Mesendoderm (in vitro differentiated cells): ENCODE measurements at regions not wholly inside any gene's neighbourhood (a gene's known extent, or its start where the extent isn't known, plus 50 kb on each side); places are given as distances from the start of the nearest gene placed in this dataset.

Source experiments
- DNase-seq: peaks from one replicate; pipeline ENCODE4 v3.0.0; 2013
- H2AK5ac ChIP-seq: 2 replicates; pipeline ENCODE4 v1.6.1; 2013; ENCODE audit warnings: low read length, inconsistent platforms
- H2BK120ac ChIP-seq: 2 replicates; pipeline ENCODE4 v1.6.1; 2013; ENCODE audit warnings: low read depth, mild to moderate bottlenecking, low read length, moderate library complexity, mixed read lengths
- H2BK15ac ChIP-seq: replicated peaks from 2 replicates; pipeline ENCODE4 v1.6.1; 2013; ENCODE audit warnings: low read depth, mild to moderate bottlenecking, moderate library complexity
- H2BK5ac ChIP-seq: 2 replicates; pipeline ENCODE4 v1.6.1; 2013; ENCODE audit warnings: low read length, inconsistent platforms
- H3K18ac ChIP-seq: 2 replicates; pipeline ENCODE4 v1.6.1; 2013; ENCODE audit warnings: mild to moderate bottlenecking, low read length, mixed read lengths
- H3K23ac ChIP-seq: one replicate; pipeline ENCODE4 v1.6.1; 2013; ENCODE audit warnings: low read length
- H3K27ac ChIP-seq: 2 replicates; pipeline ENCODE4 v1.5.1; 2013; ENCODE audit warnings: low read depth, mild to moderate bottlenecking, inconsistent platforms, low read length, moderate library complexity
- H3K27me3 ChIP-seq: 2 replicates; pipeline ENCODE4 v1.6.1; 2013; ENCODE audit warnings: low read length, control low read depth, mild to moderate bottlenecking, inconsistent platforms; ENCODE audit not compliant: insufficient read depth, poor library complexity
- H3K36me3 ChIP-seq: 2 replicates; pipeline ENCODE4 v1.6.1; 2013; ENCODE audit warnings: low read length, inconsistent platforms; ENCODE audit not compliant: control insufficient read depth, insufficient read depth
- H3K4ac ChIP-seq: one replicate; pipeline ENCODE4 v1.6.1; 2013; ENCODE audit warnings: low read depth, mild to moderate bottlenecking, low read length, moderate library complexity
- H3K4me1 ChIP-seq: 2 replicates; pipeline ENCODE4 v1.6.1; 2013; ENCODE audit warnings: low read depth, low read length, inconsistent platforms; ENCODE audit not compliant: control insufficient read depth
- H3K4me2 ChIP-seq: 2 replicates; pipeline ENCODE4 v1.6.1; 2013; ENCODE audit warnings: low read length
- H3K4me3 ChIP-seq: 2 replicates; pipeline ENCODE4 v1.5.1; 2013; ENCODE audit warnings: mild to moderate bottlenecking, low read length
- H3K56ac ChIP-seq: one replicate; pipeline ENCODE4 v1.6.1; 2013; ENCODE audit warnings: low read length
- H3K79me1 ChIP-seq: 2 replicates; pipeline ENCODE4 v1.6.1; 2013; ENCODE audit warnings: low read length, inconsistent platforms
- H3K79me2 ChIP-seq: 2 replicates; pipeline ENCODE4 v1.6.1; 2013; ENCODE audit warnings: mild to moderate bottlenecking, low read length; ENCODE audit not compliant: control insufficient read depth, insufficient read depth
- H3K9ac ChIP-seq: 2 replicates; pipeline ENCODE4 v1.6.1; 2013; ENCODE audit warnings: low read length, inconsistent platforms
- H4K5ac ChIP-seq: one replicate; pipeline ENCODE4 v1.6.1; 2013; ENCODE audit warnings: low read length
- H4K8ac ChIP-seq: one replicate; pipeline ENCODE4 v1.6.1; 2013; ENCODE audit warnings: low read depth, mild to moderate bottlenecking, control low read depth, low read length, moderate library complexity
- WGBS: extraction: QIAGEN DNeasy Blood & Tissue Kit; methylation state at CpG from one replicate; pipeline ENCODE4 v1.1.7; 2013; ENCODE audit warnings: low lambda C conversion rate, missing lambda C conversion rate; ENCODE audit not compliant: insufficient coverage; ENCODE audit errors: extremely low coverage; 5-methylcytosine and 5-hydroxymethylcytosine counted together

DNA sequence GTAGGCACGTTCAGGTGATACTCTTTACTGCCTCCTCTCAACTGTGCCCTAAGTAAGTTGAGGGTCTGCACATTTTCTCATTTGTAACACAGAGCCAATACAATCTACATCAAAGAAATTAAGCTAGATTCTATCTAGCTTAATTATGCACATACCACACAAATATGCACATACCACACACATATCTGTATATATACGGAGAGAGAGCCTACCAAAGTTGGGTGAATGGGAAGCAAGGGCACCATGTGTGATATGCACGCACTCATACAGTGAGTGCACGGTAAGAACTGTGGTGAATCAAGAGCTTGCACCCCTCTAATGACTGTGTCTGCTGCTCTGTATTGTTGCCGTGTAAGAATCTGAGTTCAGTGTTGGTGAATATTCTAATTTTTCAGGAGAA, 314.9 kb downstream of the ZNF326 start:
- Histone ChIP-seq H2AK5ac (no peak overlapping the region), H2BK15ac (no peak overlapping the region), H4K8ac (no peak overlapping the region), H3K4ac (no peak overlapping the region), H3K27me3 (no peaks in the 10 kb centered on the region), H3K4me2 (no peak overlapping the region), H2BK5ac (no peak overlapping the region), H3K4me1 (no peaks in the 10 kb centered on the region), H3K27ac (no peak overlapping the region), H3K4me3 (no peak overlapping the region), H3K23ac (no peak overlapping the region), H2BK120ac (no peak overlapping the region), H3K18ac (no peak overlapping the region), H4K5ac (no peak overlapping the region), H3K56ac (no peak overlapping the region), H3K36me3 (no peaks in the 10 kb centered on the region), H3K9ac (no peak overlapping the region), H3K79me1 (no peaks in the 10 kb centered on the region), H3K79me2 (no peaks in the 10 kb centered on the region)
- no peak for DNase-seq
- WGBS, result no CpG with 5 or more reads among the region's 5 CpGs

DNA sequence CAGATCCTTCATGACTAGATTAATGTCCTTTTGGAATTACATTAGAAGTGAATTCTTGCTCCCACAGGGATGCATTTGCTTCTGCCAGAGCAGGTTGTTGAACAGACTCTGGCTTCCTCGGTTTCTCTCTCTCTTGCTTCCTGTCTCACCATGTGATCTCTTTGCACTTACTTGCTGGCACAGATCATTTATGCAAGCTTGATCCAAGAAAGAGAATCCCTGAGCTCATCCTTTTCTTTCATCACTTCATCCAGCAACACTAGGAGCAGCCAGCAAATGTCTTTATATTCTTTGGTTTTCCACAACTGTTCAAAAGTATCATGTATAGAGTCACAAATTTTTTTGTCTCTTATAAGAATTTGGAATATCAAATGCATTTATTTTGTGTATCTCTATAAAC, 313.5 kb downstream of the ZNF326 start:
- no peaks in the 10 kb centered on the region for H3K4me1 ChIP-seq
- no peak for DNase-seq

DNA sequence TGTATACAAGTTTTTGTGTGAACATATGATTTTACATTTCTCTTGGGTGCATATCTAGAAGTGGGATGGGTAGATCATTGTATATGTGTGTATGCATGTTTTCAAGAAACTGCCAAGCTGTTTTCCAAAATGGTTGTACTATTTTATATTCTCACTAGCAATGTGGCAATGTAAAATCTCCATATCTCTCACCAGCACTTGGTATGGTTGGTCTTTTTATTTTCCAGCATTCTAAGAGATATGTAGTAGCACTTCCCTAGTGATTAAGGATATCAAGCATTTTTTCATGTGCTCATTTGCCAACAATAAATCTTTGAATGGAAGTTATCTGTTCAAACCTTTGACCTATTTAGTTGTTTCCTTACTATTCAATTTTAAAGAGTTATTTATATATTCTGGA, 310.7 kb downstream of the ZNF326 start:
- Histone ChIP-seq H3K56ac (no peak overlapping the region), H2BK120ac (no peak overlapping the region), H3K4me1 (no peaks in the 10 kb centered on the region), H3K4ac (no peak overlapping the region), H3K36me3 (no peaks in the 10 kb centered on the region), H4K8ac (no peak overlapping the region), H2BK5ac (no peak overlapping the region), H3K27ac (no peak overlapping the region), H3K4me3 (no peak overlapping the region), H3K79me1 (no peaks in the 10 kb centered on the region), H4K5ac (no peak overlapping the region), H3K9ac (no peak overlapping the region), H3K23ac (no peak overlapping the region), H3K18ac (no peak overlapping the region), H2AK5ac (no peak overlapping the region), H3K79me2 (no peaks in the 10 kb centered on the region), H3K4me2 (no peak overlapping the region), H3K27me3 (no peaks in the 10 kb centered on the region), H2BK15ac (no peak overlapping the region)
- no peak for DNase-seq

More for the DNA sequence above, 313.5 kb downstream of the ZNF326 start:
- no peaks in the 10 kb centered on the region for H3K36me3 ChIP-seq
- H4K8ac ChIP-seq, result no peak overlapping the region
- no peak overlapping the region for H3K4ac ChIP-seq
- H3K9ac ChIP-seq, result no peak overlapping the region
- H2BK120ac ChIP-seq, result no peak overlapping the region
- no peak overlapping the region for H3K27ac ChIP-seq
- no CpG with 5 or more reads among the region's 1 CpG for WGBS
- H3K18ac ChIP-seq, result no peak overlapping the region
- no peaks in the 10 kb centered on the region for H3K79me1 ChIP-seq
- no peak overlapping the region for H3K23ac ChIP-seq
- H2BK15ac ChIP-seq, result no peak overlapping the region
- H3K56ac ChIP-seq, result no peak overlapping the region
- no peaks in the 10 kb centered on the region for H3K27me3 ChIP-seq
- H3K4me3 ChIP-seq, result no peak overlapping the region
- no peak overlapping the region for H4K5ac ChIP-seq
- H2BK5ac ChIP-seq, result no peak overlapping the region
- no peak overlapping the region for H2AK5ac ChIP-seq
- H3K4me2 ChIP-seq, result no peak overlapping the region
- H3K79me2 ChIP-seq, result no peaks in the 10 kb centered on the region

- no peak overlapping the region for H2BK120ac ChIP-seq
- no peak overlapping the region for H3K9ac ChIP-seq
- H3K18ac ChIP-seq, result no peak overlapping the region
- H3K27ac ChIP-seq, result no peak overlapping the region
- no peak for DNase-seq
- no peak overlapping the region for H3K4me2 ChIP-seq
- no peaks in the 10 kb centered on the region for H3K4me1 ChIP-seq
- H3K79me2 ChIP-seq, result no peaks in the 10 kb centered on the region
- no peak overlapping the region for H2BK5ac ChIP-seq
- no peak overlapping the region for H2BK15ac ChIP-seq
- H3K4me3 ChIP-seq, result no peak overlapping the region
- H2AK5ac ChIP-seq, result no peak overlapping the region
- no CpG with 5 or more reads among the region's 5 CpGs for WGBS
- no peak overlapping the region for H4K8ac ChIP-seq
- H3K23ac ChIP-seq, result no peak overlapping the region
- H4K5ac ChIP-seq, result no peak overlapping the region
- H3K36me3 ChIP-seq, result no peaks in the 10 kb centered on the region
- H3K27me3 ChIP-seq, result no peaks in the 10 kb centered on the region
- no peak overlapping the region for H3K4ac ChIP-seq
- H3K56ac ChIP-seq, result no peak overlapping the region
- H3K79me1 ChIP-seq, result no peaks in the 10 kb centered on the region
Measured at GRCh38 chr1:90296327-90296726, 301.4 kb downstream of the ZNF326 start.

- Histone ChIP-seq H3K9ac (no peak overlapping the region), H3K36me3 (no peaks in the 10 kb centered on the region), H3K18ac (no peak overlapping the region), H3K4me1 (no peaks in the 10 kb centered on the region), H2AK5ac (no peak overlapping the region), H3K23ac (no peak overlapping the region), H3K79me1 (no peaks in the 10 kb centered on the region), H3K27ac (no peak overlapping the region), H2BK120ac (no peak overlapping the region), H2BK15ac (no peak overlapping the region), H3K56ac (no peak overlapping the region), H3K4me2 (no peak overlapping the region), H3K4me3 (no peak overlapping the region), H2BK5ac (no peak overlapping the region), H3K79me2 (no peaks in the 10 kb centered on the region), H3K4ac (no peak overlapping the region), H4K8ac (no peak overlapping the region), H3K27me3 (no peaks in the 10 kb centered on the region), H4K5ac (no peak overlapping the region)
- WGBS, result no CpG with 5 or more reads among the region's 2 CpGs
- DNase-seq, result no peak
Measured at GRCh38 chr1:90295534-90295933, 300.6 kb downstream of the ZNF326 start.

GRCh38 chr1:90291431-90292216, 296.7 kb downstream of the ZNF326 start:
- H3K27me3 ChIP-seq, result no peaks in the 10 kb centered on the region
- no peak overlapping the region for H4K8ac ChIP-seq
- H3K4me2 ChIP-seq, result no peak overlapping the region
- no peak overlapping the region for H3K4me3 ChIP-seq
- no peak overlapping the region for H2BK15ac ChIP-seq
- no peak overlapping the region for H3K4ac ChIP-seq
- no peak overlapping the region for H3K56ac ChIP-seq
- WGBS, result no CpG with 5 or more reads among the region's 3 CpGs
- no peak overlapping the region for H3K27ac ChIP-seq
- H2AK5ac ChIP-seq, result no peak overlapping the region
- H3K79me2 ChIP-seq, result no peaks in the 10 kb centered on the region
- H3K18ac ChIP-seq, result no peak overlapping the region
- H4K5ac ChIP-seq, result no peak overlapping the region
- no peaks in the 10 kb centered on the region for H3K79me1 ChIP-seq
- no peak for DNase-seq
- no peaks in the 10 kb centered on the region for H3K36me3 ChIP-seq
- H2BK120ac ChIP-seq, result no peak overlapping the region
- no peak overlapping the region for H3K9ac ChIP-seq
- no peak overlapping the region for H2BK5ac ChIP-seq
- H3K4me1 ChIP-seq, result no peaks in the 10 kb centered on the region
- no peak overlapping the region for H3K23ac ChIP-seq
